Endothelial cell of umbilical vein (primary cell): ENCODE measurements at regions not wholly inside any gene's neighbourhood (a gene's known extent, or its start where the extent isn't known, plus 50 kb on each side); places are given as distances from the start of the nearest gene placed in this dataset.
"Not testable (repeated sequence)": the region's sequence is repeated elsewhere in the genome, so short reads cannot be mapped to it uniquely, and the experiment has no call there.

Experiments used
- BruUV-seq: library from RNA; stranded (reverse); fragments of 400-500 nt; replicated peaks from 2 replicates; lab custom pipeline; 2021; lab: Mats Ljungman, UMichigan
- CTCF ChIA-PET: fragments of 300-600, 350-600 bp; sonication (Branson Sonifier 250); formaldehyde crosslinking; loops from one replicate; lab custom pipeline; 2021; ENCODE audit warnings: antibody characterized with exemption, inconsistent platforms; lab: Charles Lee
- POLR2A ChIA-PET: fragments of 300-600, 350-600 bp; sonication (Branson Sonifier 250); formaldehyde crosslinking; loops from one replicate; lab custom pipeline; 2021; ENCODE audit warnings: antibody characterized with exemption, inconsistent platforms; lab: Charles Lee
- DNase-seq: peaks from one replicate; pipeline ENCODE4 v3.0.0-alpha.2; 2011; ENCODE audit warnings: low read depth, low spot score
- FAIRE-seq: peaks from 2 replicates; lab custom pipeline; 2011; peaks lifted over from hg19 to GRCh38; lab: Jason Lieb, UNC
- H2AFZ ChIP-seq: 2 replicates; pipeline ENCODE4 v1.6.0; 2012; ENCODE audit warnings: low read depth, low read length, control low read depth, inconsistent platforms
- H3K27ac ChIP-seq: 2 replicates; pipeline ENCODE4 v1.5.1; 2011; ENCODE audit warnings: low read depth, mild to moderate bottlenecking, control low read depth, low read length, moderate library complexity; ENCODE audit not compliant: insufficient read depth
- H3K27me3 ChIP-seq, 2 experiments: 2 replicates each; pipeline versions ENCODE4 v1.6.0 to v1.6.1; 2011; ENCODE audit warnings: low read length in 2 of 2, mixed read lengths in 1 of 2; ENCODE audit not compliant: control insufficient read depth in 2 of 2, insufficient read depth in 2 of 2
- H3K36me3 ChIP-seq, 2 experiments: 2 replicates in 1 of 2; 3 replicates in 1 of 2; pipeline ENCODE4 v1.5.1; 2011; ENCODE audit warnings: low read length in 2 of 2, mild to moderate bottlenecking in 1 of 2, moderate library complexity in 1 of 2; ENCODE audit not compliant: control insufficient read depth in 2 of 2, insufficient read depth in 2 of 2; ENCODE audit errors: extremely low read depth in 1 of 2
- H3K4me1 ChIP-seq: 3 replicates; pipeline ENCODE4 v1.5.1; 2011; ENCODE audit warnings: mild to moderate bottlenecking, low read length; ENCODE audit not compliant: control insufficient read depth, insufficient read depth; ENCODE audit errors: extremely low read depth
- H3K4me2 ChIP-seq: 2 replicates; pipeline ENCODE4 v1.6.1; 2011; ENCODE audit warnings: low read length, control low read depth, mixed read lengths; ENCODE audit not compliant: insufficient read depth
- H3K4me3 ChIP-seq, 3 experiments: fragments of 200-600 bp in 1 of 3; sonication (generic), shearing (Covaris generic) in 1 of 3; replicated peaks in 1 of 3; 2 replicates each; pipeline ENCODE4 v1.5.1; 2011 to 2016; ENCODE audit warnings: control low read depth in 3 of 3, low read length in 3 of 3, mild to moderate bottlenecking in 2 of 3, inconsistent platforms in 1 of 3, low read depth in 1 of 3, moderate library complexity in 1 of 3; ENCODE audit not compliant: insufficient read depth in 1 of 3
- H3K79me2 ChIP-seq: 2 replicates; pipeline ENCODE4 v1.6.0; 2012; ENCODE audit warnings: low read length, inconsistent platforms; ENCODE audit not compliant: control insufficient read depth, insufficient read depth
- H3K9ac ChIP-seq: replicated peaks from 2 replicates; pipeline ENCODE3; 2011; ENCODE audit warnings: low read length, control low read depth; ENCODE audit not compliant: insufficient read depth; ENCODE audit errors: extremely low read depth
- H3K9me1 ChIP-seq: replicated peaks from 3 replicates; pipeline ENCODE4 v1.6.0; 2011; ENCODE audit warnings: mild to moderate bottlenecking, low read length; ENCODE audit not compliant: control insufficient read depth, insufficient read depth; ENCODE audit errors: extremely low read depth
- H3K9me3 ChIP-seq: replicated peaks from 2 replicates; pipeline ENCODE4 v1.5.1; 2012; ENCODE audit warnings: low read length, inconsistent platforms; ENCODE audit not compliant: control insufficient read depth, insufficient read depth
- H4K20me1 ChIP-seq: replicated peaks from 2 replicates; pipeline ENCODE3; 2011; ENCODE audit warnings: mild to moderate bottlenecking, low read length; ENCODE audit not compliant: control insufficient read depth, insufficient read depth; ENCODE audit errors: extremely low read depth
- CTCF ChIP-seq, 2 donors: IDR thresholded peaks; 1 replicate in 1 of 2; 2 replicates in 1 of 2; pipeline ENCODE4 v1.5.1; 2011; ENCODE audit warnings: low read length in 2 of 2, mild to moderate bottlenecking in 2 of 2, moderate library complexity in 2 of 2, control low read depth in 1 of 2, inconsistent platforms in 1 of 2, low read depth in 1 of 2; ENCODE audit not compliant: insufficient read depth in 1 of 2; ENCODE audit errors: extremely low read depth in 1 of 2
- EZH2 ChIP-seq: IDR thresholded peaks from 2 replicates; pipeline ENCODE4 v1.6.1; 2012; ENCODE audit warnings: borderline replicate concordance, low read depth, mild to moderate bottlenecking, moderate library complexity, low read length, inconsistent platforms; ENCODE audit not compliant: severe bottlenecking
- FOS ChIP-seq: IDR thresholded peaks from 2 replicates; pipeline ENCODE4 v1.6.1; 2011; ENCODE audit warnings: mild to moderate bottlenecking, low read length, moderate library complexity, borderline replicate concordance; ENCODE audit not compliant: insufficient read depth
- GATA2 ChIP-seq: IDR thresholded peaks from 2 replicates; pipeline ENCODE4 v1.7.0; 2011; ENCODE audit warnings: low read depth, mild to moderate bottlenecking, moderate library complexity, mixed read lengths, low read length; ENCODE audit not compliant: insufficient read length, insufficient read depth
- JUN ChIP-seq: IDR thresholded peaks from 2 replicates; pipeline ENCODE4 v1.6.1; 2011; ENCODE audit warnings: borderline replicate concordance, low read depth; ENCODE audit not compliant: insufficient read length, insufficient read depth
- MAX ChIP-seq: IDR thresholded peaks from 2 replicates; pipeline ENCODE4 v1.6.1; 2011; ENCODE audit not compliant: insufficient read depth, insufficient read length
- MYC ChIP-seq: IDR thresholded peaks from one replicate; pipeline ENCODE4 v1.6.1; 2011; ENCODE audit warnings: mild to moderate bottlenecking, low read depth, low read length
- POLR2A ChIP-seq: IDR thresholded peaks from 2 replicates; pipeline ENCODE4 v1.6.1; 2012; ENCODE audit warnings: low read depth, mild to moderate bottlenecking, control low read depth, low read length
- POLR2AphosphoS5 ChIP-seq: IDR thresholded peaks from 2 replicates; pipeline ENCODE4 v1.6.1; 2012; ENCODE audit warnings: low read depth, mild to moderate bottlenecking, control low read depth, low read length, moderate library complexity; ENCODE audit not compliant: insufficient read depth
- dilution Hi-C: fragments of 300-500 bp; cut with MboI; formaldehyde crosslinking; loops from one replicate; pipeline ENCODE4 v1.15.0; 2019; ENCODE audit warnings: low sequenced_read_pairs; ENCODE audit not compliant: extremely low pct_ligation_motif_present
- intact Hi-C: fragments of 100-400 bp; cut with micrococcal nuclease; formaldehyde crosslinking; loops from one replicate; pipeline ENCODE4 v1.10.0; 2022

- no TSS peak for BruUV-seq
- Histone ChIP-seq H3K36me3 (no peaks in the 10 kb centered on the region), H3K4me1 (no peaks in the 10 kb centered on the region), H3K27me3 (peaks cover 0 to 2% of the 10 kb centered on the region in 2 experiments), H4K20me1 (no peaks in the 10 kb centered on the region), H3K9ac (no peak overlapping the region), H3K27ac (no peak overlapping the region), H3K9me1 (no peaks in the 10 kb centered on the region), H2AFZ (no peak overlapping the region), H3K9me3 (no peaks in the 10 kb centered on the region), H3K4me2 (no peak overlapping the region), H3K4me3 (no peak overlapping the region), H3K79me2 (no peaks in the 10 kb centered on the region)
- ChIA-PET POLR2A (no interaction called here), CTCF (no interaction called here)
- DNase-seq (no peak), FAIRE-seq (no peak)
- dilution Hi-C loops, result no loop called here
- intact Hi-C loops, result no loop called here
- TF ChIP-seq JUN (no peak), POLR2A (no peak), CTCF (IDR thresholded peaks at IDR 0.05; ENCODE audit: extremely low read depth in 1 of 2, insufficient read depth in 1 of 2, low read depth in 1 of 2, low read length in 2 of 2) (no peak), MAX (no peak), GATA2 (no peak), POLR2AphosphoS5 (no peak), FOS (no peak), EZH2 (no peak), MYC (no peak)
Observed at GRCh38 chr18:70397259-70397925, 108.5 kb downstream of the SOCS6 start.

GRCh38 chr18:70395771-70396170 lies 106.9 kb downstream of the SOCS6 start:
- H3K9ac ChIP-seq, FAIRE-seq, H3K9me3 ChIP-seq, H3K9me1 ChIP-seq, H3K4me2 ChIP-seq, H3K79me2 ChIP-seq, H4K20me1 ChIP-seq, H3K4me1 ChIP-seq, H3K4me3 ChIP-seq, dilution Hi-C loops, H3K36me3 ChIP-seq, BruUV-seq, H3K27me3 ChIP-seq, H2AFZ ChIP-seq, intact Hi-C loops, DNase-seq, H3K27ac ChIP-seq, CTCF ChIA-PET, POLR2A ChIA-PET: not testable (repeated sequence)
